GM18870 (cell line): ENCODE measurements at regions not wholly inside any gene's neighbourhood (a gene's known extent, or its start where the extent isn't known, plus 50 kb on each side); places are given as distances from the start of the nearest gene placed in this dataset.
"Not testable (repeated sequence)": the region's sequence is repeated elsewhere in the genome, so short reads cannot be mapped to it uniquely, and the experiment has no call there.

Source experiments
- ATAC-seq: cut with Tn5 transposase; IDR thresholded peaks from one replicate; pipeline ENCODE4 v1.9.1; 2021; ENCODE audit warnings: moderate library complexity; ENCODE audit not compliant: unreplicated experiment

DNA sequence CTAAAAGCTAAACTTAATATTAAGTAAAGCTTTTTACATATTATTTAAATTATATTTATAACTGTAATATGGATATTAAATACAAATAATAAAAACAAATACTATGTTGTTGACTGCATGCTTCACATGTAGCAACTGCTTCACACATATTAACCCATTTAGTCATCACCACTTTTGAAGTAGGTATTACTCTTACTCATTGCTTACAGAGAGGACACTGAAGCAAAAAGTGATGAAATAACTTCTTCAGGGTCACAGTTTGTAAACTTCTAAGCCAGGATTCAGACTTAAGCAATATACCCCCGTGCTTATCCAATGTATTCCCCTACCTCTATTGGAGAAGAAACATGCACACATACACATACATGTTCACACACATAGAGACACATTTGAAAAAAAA is 166.6 kb downstream of the DKK2 start:
- no peak for ATAC-seq

DNA sequence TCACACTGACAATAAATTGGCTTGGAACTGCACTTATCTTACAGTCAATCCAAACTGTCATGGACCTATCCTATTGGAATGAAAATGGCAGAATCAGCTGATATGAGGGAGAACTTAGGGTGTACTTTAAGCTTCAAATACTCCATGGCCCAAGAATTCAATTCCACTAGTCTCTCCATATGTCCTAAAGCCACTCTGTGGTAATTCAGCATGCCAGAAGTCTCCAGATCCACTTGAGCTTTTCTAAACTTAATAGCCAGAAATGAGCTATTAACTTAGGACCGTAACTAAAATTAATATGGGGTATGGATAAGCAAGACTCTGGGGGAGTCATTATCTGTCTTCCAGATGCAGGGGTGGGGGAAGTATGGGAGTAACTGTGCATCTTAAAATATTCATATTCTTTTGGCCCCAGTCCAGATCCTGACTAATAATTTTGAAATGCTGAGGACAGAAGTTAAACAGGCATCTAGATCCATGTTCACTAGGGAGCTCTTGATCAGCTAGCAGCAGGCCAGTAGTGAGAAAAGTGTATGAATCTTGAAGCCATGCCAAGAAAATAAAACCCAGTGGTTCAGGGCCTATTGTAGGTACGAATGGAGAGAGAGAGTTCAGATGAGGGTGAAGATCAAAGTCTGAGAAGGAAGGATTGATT is 167.6 kb downstream of the DKK2 start:
- ATAC-seq, result no peak

DNA sequence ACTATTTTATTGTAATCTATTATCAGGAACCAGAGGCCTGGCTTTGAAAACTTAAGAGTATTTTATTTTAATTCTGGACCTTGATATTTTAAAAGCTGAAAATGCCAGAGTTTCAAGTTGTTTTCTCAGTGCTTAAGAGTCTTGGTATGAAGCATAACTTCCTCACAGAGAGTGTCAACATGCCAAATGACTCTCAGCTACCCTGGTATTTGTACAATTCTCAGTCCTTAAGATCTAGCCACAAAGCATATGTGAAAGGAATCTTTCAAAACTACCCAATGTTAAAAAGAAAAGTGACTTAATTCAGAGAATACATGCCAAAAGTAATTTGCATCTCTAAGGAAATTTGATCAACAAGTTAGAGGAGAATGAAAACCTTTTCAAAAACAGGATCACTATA is 171.9 kb downstream of the DKK2 start:
- no peak for ATAC-seq

DNA sequence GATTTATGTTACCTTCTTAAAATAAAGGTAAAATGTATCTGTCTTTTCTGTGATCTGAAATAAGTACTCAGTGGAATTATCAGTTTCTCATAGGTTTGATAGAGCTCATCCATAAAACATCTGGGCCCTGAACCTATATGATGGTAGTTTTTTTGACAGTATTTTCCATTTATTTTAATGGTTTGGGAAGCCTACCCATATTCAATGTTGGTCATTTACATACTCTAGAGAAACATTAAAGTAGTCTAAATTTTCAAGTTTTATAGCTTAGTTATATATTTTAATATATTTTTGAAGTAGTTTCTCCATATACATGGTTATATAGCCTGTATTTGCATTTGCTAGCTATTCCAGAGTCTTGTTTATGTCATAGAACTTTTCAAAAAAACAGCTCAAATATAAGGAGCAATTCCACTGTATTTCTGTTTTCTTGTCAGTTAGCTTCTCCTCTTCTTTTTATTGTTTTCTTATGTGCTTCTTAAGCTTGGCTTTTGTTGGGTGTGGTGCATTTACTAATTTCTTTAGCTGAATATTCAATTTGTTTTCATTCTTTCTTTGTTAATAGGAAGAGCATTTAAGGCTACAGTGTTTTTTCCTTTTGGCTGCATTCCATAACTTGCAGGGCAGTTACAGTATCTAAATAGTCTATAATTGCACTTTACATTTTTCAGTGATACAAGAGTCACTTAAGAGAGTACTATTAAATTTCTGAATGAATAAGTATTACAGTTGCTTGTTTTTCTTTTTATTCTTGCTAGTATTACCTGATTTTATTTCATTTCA is 181.4 kb downstream of the DKK2 start:
- ATAC-seq, result no peak

DNA sequence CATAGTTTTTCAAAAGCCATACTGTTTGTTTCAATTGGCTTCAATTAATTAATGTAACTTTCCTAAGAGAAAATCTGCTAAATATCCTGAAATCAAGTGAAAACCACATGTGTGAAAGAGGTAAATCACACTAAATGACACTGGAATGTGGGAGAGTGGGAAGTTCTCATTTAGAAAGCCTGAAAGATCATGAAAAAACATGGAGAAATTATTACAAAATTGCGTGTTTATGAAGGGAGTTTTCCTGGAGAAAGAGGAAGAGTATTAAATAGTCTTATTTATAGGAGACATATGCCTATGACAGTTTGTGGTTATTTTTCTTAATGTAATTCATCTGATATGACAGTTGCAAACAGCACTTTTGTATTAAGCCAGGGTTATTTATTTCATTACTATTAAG is 183.7 kb downstream of the DKK2 start:
- no peak for ATAC-seq

DNA sequence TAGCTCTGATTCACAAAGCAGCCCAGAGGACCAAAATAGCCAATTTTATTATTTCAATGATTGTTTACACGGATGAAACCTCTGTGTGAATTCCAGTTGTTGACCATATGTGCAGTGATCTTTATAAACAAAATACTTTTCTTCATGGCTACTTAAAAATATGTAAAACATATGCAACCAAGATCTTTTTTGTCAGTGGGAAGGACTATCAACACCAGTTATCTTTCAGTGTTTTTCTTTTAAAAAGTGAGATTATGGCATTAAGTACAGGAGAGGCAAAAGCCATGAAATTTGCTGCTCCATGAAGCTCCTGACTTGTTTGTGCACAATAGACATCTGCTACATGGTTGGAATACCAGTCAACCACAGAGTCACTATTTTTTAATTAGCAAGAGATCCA is 184.4 kb downstream of the DKK2 start:
- ATAC-seq, result no peak

DNA sequence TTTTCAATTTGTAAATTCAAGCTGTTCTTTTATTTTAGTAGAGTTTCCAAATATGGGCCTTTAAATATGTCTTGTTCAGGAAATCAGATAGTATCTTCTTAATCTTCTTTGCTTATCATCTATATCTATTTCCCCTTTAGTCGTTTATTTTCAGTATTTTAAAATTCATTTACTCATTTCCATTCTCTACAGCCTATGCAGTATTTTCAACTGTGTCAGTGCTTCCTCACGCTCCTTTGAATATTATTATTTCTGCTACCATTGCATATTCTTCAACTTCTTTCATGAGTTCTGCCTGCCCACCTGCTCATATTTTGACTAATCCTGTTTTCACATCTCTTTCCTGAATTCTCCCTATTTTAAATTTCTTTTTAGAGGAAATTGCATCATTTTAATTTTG is 185.4 kb downstream of the DKK2 start:
- ATAC-seq, result no peak

DNA sequence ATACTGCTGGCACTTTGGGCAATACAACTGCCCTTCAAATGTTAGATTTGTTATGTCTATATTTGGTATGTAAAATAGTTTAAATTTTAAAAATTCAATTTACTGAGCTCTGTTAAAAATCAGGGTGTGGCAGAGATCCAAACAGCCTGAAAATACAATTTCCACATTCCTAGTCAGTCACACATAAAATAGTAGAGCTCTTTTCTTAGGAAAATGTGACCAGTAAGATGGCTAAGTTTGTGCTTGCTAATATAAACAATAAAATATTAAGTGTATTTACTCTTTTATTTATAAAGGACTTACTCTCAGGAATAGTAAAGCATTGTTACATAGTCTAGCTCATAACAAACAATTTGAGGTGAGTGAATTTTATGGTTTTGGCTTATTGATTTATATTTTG is 200.2 kb downstream of the DKK2 start:
- ATAC-seq, result no peak

DNA sequence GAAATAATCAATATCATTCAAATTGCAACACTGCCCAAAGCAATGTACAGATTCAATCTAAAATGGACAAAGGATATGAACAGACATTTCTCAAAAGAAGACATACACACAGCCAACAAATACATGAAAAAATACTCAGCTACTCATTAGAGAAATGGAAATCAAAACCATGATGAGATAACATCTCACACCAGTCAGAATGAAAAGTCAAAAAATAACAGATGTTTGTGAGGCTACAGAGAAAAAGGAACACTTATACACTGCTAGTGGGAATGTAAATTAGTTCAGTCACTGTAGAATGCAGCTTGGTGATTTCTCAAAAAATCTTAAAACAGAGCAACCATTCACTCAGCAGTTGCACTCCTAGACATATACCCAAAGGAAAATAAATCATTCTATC is 205.2 kb downstream of the DKK2 start:
- ATAC-seq, result peak; percentile 64

DNA sequence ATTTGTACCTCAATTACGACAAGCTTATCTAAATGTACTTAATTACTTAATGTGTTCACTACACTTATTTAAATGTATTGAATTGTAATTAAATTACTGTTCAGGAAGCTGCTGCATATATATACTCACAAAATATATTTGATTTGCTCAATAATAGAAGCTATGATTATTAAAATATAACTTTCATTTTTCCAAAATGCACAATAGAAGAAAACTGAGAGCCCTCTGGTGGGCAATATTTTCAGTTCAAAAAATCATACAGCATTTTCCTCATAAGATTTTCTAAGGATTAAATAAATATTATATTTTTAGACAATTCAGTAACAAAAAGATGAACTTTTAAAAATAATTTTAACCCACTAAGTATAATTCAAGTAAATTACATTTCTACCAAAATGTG is 217.3 kb downstream of the DKK2 start:
- ATAC-seq, result no peak

DNA sequence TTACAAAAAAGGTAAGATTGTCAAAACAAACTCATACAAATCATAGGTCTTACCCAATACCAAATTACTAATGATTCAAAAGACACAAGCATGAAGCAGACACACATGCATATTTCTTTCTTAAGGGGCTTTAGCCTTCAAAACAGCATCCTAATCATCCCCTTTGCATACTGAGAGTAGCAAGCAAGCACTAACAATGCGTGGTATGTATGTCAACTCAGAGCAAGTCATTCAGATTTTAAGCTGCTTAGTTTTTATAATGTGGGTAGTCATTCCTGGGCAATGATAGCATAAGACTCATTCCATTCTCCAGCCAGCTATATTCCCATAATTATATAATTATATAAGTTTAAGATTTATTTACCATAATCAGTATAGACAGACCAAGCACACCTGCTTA is 219.6 kb downstream of the DKK2 start:
- no peak for ATAC-seq

DNA sequence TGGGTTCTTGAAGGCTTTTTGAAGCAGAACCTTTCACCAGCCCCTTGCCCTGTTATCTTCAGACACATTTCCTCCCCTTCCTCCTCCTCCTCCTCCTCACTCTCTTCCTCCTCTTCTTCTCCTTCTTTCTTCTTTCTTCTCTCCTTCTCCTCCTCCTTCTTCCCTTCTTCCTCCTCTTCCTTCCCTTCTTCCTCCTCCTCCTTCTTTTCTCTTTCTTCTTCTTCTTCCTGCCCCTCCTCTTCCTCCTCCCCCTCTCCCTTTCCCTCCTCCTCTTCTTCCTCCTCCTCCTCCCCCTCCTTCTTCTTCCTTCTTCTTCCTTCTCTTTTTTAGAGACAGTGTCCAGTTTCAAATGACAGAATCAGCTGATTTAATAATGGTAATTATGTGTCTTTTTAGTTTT is 226.0 kb downstream of the DKK2 start:
- ATAC-seq, result no peak

DNA sequence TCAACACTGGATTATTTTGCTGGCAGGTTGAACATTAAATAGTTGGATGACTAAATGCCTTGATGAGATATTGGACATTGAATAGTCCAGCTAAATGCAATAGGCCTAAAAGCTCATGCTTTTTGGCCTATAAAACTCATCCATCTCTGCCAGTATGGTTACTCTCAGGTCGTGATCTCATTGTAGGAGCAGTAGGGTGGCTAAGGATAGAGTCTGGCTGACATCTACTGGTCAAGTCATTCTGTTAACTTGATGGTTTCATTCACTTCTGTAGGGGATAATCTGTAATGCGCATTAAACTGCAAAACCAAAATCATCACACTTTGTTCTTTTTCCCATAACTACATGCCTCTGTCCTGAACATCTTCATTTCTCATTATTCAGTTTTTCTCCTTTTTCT is 227.0 kb downstream of the DKK2 start:
- peak; percentile 58 for ATAC-seq

DNA sequence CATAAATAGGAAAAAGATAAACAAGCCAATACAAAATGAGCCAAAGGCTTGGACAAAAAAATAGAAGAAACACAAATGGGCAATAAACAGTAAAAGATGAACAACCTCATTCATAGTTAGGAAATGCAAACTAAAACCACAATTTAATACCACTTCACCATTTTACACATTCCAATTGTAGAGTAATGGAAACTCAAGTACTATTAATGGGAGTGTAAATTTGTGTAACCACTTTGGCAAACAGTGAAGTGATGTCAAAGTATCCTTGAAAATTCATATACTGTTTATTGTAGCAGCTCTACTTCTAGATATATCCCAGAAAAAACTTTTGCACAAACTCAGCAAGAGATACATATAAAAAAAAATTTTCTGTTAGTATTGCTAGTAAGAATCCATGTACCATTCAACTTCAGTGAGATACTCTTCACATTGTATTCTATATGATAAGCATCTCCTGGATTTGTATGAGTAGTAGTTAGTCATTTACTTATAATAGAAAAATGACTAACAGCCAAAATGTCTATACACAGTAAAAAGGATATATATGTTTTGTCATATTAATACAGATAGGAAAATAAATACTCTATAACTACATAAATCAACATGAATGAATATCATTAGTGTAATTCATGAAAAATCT is 229.8 kb downstream of the DKK2 start:
- no peak for ATAC-seq

DNA sequence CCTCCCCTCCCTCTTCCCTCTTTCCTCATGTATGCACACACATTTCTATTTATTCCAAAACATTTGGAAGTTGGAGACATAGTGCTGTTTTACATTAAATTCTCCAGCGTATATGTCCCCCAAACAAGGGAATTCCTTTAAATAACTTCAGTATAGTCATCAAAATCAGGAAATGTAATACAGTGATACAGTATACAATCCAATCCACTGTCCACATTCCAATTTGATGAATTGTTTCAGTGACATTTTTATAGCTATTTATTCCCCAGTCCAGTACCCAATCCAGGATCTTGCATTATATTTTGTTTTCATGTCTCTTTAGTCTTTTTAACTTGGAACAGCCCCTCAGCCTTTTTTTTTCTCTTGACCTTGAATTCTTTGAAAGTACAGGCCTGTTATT is 233.0 kb downstream of the DKK2 start:
- no peak for ATAC-seq

DNA sequence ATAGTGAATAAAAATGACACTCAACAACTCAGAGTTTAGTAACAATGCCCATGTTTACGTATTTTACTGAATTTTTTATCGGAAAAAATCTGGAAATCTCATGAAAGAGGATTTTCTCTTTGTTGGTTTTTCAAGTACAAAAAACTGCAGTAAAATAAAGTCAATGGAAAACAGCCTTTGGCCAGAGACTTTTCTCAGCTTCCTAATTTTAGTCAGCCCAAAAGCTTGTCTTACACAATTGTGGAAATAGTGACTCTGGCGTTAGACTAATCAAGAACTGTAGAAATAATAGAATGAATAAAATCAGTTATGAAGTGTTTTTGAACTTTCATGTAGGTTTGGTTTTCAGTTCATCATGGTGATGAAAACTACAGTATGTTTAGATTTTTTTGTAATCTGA is 234.7 kb downstream of the DKK2 start:
- no peak for ATAC-seq

DNA sequence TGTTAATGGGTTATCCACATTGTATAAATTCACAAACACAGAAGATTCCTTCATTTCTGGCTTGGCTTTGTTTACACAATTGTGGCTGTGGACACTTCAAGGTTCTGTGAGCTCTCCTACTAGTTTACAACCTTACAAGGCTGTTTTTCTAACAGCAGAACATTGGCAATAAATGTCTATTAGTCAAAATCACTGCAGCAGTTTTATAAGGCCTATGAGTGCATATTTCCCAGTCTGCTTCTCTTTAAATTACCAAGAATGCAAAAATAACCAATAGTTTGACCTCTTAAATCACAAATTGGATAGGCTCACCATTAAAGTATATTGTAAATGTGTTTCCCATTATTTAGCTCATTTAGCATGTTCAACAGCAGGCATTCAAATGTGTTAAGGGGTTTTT is 239.2 kb downstream of the DKK2 start:
- no peak for ATAC-seq

DNA sequence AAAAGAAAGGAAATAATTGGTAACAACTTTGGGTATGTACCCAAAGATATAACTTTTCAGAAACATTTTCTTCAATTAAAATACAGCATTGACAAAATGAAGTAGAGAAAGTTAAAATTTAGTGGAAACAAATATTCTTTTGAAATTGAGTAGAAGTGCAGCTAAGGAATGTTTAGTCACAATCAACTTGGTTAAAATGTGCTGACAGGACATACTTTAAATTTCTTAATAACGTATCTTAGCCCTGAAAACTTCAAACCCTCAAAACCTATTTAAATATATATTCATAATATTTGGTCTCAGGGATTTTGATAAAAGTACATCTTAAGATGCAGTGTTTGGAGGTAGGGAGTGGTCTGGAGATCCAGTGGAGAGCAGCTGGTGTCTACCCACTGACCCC is 240.8 kb downstream of the DKK2 start:
- ATAC-seq, result no peak

DNA sequence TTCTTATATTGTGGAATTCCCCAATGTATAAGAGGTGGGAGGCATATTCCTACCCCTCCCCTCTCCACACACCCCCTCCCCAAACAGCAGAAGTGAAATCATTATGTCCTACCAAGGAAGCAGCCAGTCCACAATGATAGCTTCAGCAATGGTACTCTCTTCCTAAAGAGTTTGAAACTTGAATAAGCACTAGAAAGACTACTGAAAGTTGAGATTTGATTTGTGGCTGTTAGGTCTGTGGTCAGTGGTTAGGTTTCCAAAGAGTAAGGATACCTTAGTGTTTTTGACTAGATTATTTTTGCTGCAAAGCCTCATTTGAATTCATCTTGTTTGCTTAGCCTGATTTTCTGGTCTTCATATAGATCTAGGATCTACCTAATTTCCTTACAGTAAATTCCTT is 242.2 kb downstream of the DKK2 start:
- no peak for ATAC-seq

DNA sequence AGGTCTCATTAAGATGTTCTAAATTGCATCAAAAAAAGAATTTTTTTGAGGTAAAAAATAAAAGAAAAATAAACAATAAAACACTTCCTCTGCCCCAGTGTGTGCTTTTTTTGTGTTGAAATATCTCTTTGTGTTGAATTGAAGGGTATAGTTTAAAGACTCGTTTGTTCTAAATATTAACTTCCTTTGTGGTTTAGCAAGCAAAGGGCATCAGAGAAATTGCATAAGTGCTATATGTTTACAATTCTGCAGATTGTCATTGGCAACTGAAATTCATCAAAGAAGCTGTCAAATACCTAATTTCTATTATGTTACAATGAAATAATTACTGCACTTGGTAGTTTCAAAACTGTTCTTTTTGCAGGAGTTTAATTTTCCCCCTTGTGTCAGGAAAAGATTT is 260.5 kb downstream of the DKK2 start:
- no peak for ATAC-seq

DNA sequence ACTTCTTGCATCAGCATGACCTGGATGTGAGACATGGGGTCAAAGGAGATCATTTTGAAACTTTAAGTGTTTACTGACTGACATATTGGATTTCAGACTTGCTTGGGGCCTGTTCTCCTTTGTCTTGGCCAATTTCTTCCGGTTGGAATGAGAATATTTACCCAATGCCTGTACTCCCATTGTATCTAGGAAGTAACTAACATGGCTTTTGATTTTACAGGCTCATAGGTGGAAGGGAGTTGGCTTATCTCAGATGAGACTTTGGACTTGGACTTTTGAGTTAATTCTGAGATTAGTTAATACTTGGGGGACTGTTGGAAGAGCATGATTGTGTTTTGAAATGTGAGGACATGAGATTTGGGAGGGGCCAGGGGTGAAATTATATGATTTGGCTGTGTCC is 262.1 kb downstream of the DKK2 start:
- not testable (repeated sequence) for ATAC-seq
